ENCODE measurements at regions not wholly inside any gene's neighbourhood (a gene's known extent, or its start where the extent isn't known, plus 50 kb on each side); places are given as distances from the start of the nearest gene placed in this dataset.

DNA sequence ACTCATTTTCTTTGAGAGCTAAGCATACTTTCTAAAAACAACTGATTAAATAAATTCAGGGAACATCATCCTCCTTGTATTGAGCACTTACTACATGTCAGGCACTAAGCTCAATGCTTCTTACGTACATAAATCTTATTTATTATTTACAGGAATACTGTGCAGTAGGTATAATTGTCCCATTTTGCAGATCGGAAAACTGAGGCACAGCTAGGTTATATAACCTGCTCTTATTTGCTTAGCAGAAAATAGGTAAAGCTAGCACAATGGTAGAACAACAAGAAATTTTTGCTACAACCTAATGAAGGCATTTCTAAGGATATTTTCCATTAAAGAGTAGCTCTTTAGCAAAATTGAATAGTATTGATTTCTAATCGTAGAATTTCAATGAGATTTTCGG is 168.7 kb upstream of the KCNJ16 start:
- intact Hi-C loops (cut with DNase I), result no loop called here
- 92 to 96% methylated on average over 4 of the region's 4 CpGs for WGBS, 2 donors
- no peak for ATAC-seq (ENCODE audit: low FRiP score)
- peaks cover 3 to 9% of the 10 kb centered on the region in 2 donors for H3K4me1 ChIP-seq (ENCODE audit: control insufficient read depth in 1 of 2, insufficient read depth in 2 of 2, low read length in 2 of 2)
- H3K27me3 ChIP-seq (ENCODE audit: control insufficient read depth in 1 of 2, insufficient read depth in 2 of 2, low read length in 1 of 2), result no peaks in the 10 kb centered on the region
- H3K36me3 ChIP-seq (ENCODE audit: control insufficient read depth in 1 of 2, insufficient read depth in 2 of 2, low read length in 1 of 2), result no peaks in the 10 kb centered on the region
- no peaks in the 10 kb centered on the region for H3K9me3 ChIP-seq (ENCODE audit: control insufficient read depth, low read length)
- H3K27ac ChIP-seq (ENCODE audit: low read depth in 1 of 2, low read length in 2 of 2), result no peak overlapping the region
- no peak overlapping the region for H3K4me3 ChIP-seq (ENCODE audit: low read length in 2 of 2)
- DNase-seq, result no peak

- Histone ChIP-seq H3K4me3 (ENCODE audit: low read length in 2 of 2) (no peak overlapping the region), H3K36me3 (ENCODE audit: control insufficient read depth in 1 of 2, insufficient read depth in 2 of 2, low read length in 1 of 2) (no peaks in the 10 kb centered on the region), H3K4me1 (ENCODE audit: control insufficient read depth in 1 of 2, insufficient read depth in 2 of 2, low read length in 2 of 2) (peaks cover 3 to 9% of the 10 kb centered on the region in 2 donors), H3K27ac (ENCODE audit: low read depth in 1 of 2, low read length in 2 of 2) (no peak overlapping the region), H3K9me3 (ENCODE audit: control insufficient read depth, low read length) (no peaks in the 10 kb centered on the region), H3K27me3 (ENCODE audit: control insufficient read depth in 1 of 2, insufficient read depth in 2 of 2, low read length in 1 of 2) (no peaks in the 10 kb centered on the region)
- peak; percentile 64 for ATAC-seq (ENCODE audit: low FRiP score)
- intact Hi-C loops (cut with DNase I), result no loop called here
- DNase-seq, result peak in 1 of 2 donors; percentile 67
- WGBS, 2 donors, result 22 to 26% methylated on average over 11 of the region's 11 CpGs
Measured at GRCh38 chr17:69907132-69907847, 167.7 kb upstream of the KCNJ16 start.

DNA sequence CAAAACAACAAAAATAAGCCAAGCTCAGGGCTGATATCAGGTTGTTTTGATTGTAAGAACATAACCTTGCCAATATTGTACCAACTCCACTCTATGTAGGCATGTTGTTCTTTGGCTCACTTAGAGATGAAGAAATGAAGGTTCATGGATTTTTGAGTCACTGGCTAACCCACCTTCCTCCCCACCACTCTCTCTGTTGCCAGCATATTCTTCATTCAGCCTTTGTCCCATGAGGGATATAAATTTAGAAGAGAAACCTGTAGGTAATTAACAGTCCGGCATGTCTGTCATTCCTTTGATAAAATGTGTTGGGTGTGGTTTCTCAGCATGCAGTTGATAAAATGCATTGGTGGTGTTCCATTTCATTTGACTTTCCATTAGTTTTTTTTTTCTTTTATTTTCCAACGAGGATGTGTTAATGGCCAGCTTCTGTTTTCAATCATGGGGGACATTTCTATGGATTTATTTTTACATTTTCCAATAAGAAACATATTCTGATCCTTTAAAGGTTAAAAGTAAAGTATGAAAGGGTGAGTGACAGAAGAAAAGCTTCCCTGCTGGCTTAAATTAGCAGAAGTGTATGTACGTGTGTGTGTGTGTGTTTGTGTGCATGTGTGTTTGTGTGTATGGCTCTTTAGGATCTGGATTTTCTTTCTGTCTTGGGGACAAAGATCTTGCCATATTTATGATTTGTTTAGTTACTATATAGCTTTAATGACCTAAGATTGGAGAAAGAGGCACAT is 166.2 kb upstream of the KCNJ16 start:
- DNase-seq, result no peak
- peaks cover 3 to 9% of the 10 kb centered on the region in 2 donors for H3K4me1 ChIP-seq (ENCODE audit: control insufficient read depth in 1 of 2, insufficient read depth in 2 of 2, low read length in 2 of 2)
- H3K27me3 ChIP-seq (ENCODE audit: control insufficient read depth in 1 of 2, insufficient read depth in 2 of 2, low read length in 1 of 2), result no peaks in the 10 kb centered on the region
- no peak overlapping the region for H3K4me3 ChIP-seq (ENCODE audit: low read length in 2 of 2)
- no peak overlapping the region for H3K27ac ChIP-seq (ENCODE audit: low read depth in 1 of 2, low read length in 2 of 2)
- H3K9me3 ChIP-seq (ENCODE audit: control insufficient read depth, low read length), result no peaks in the 10 kb centered on the region
- intact Hi-C loops (cut with DNase I), result no loop called here
- H3K36me3 ChIP-seq (ENCODE audit: control insufficient read depth in 1 of 2, insufficient read depth in 2 of 2, low read length in 1 of 2), result no peaks in the 10 kb centered on the region
- 13 to 14% methylated on average over 3 of the region's 3 CpGs for WGBS, 2 donors
- ATAC-seq (ENCODE audit: low FRiP score), result no peak

GRCh38 chr17:69909389-69909788 is 165.6 kb upstream of the KCNJ16 start:
- ATAC-seq (ENCODE audit: low FRiP score) (no peak), DNase-seq (no peak)
- intact Hi-C loops (cut with DNase I), result no loop called here
- no peaks in the 10 kb centered on the region for H3K9me3 ChIP-seq (ENCODE audit: control insufficient read depth, low read length)
- H3K4me3 ChIP-seq (ENCODE audit: low read length in 2 of 2), result no peak overlapping the region
- peaks cover 3 to 9% of the 10 kb centered on the region in 2 donors for H3K4me1 ChIP-seq (ENCODE audit: control insufficient read depth in 1 of 2, insufficient read depth in 2 of 2, low read length in 2 of 2)
- peak overlapping the region in 1 of 2 donors; percentile 2 for H3K27ac ChIP-seq (ENCODE audit: low read depth in 1 of 2, low read length in 2 of 2)
- no peaks in the 10 kb centered on the region for H3K36me3 ChIP-seq (ENCODE audit: control insufficient read depth in 1 of 2, insufficient read depth in 2 of 2, low read length in 1 of 2)
- H3K27me3 ChIP-seq (ENCODE audit: control insufficient read depth in 1 of 2, insufficient read depth in 2 of 2, low read length in 1 of 2), result no peaks in the 10 kb centered on the region

GRCh38 chr17:69912805-69913204 is 162.2 kb upstream of the KCNJ16 start:
- Histone ChIP-seq H3K27me3 (ENCODE audit: control insufficient read depth in 1 of 2, insufficient read depth in 2 of 2, low read length in 1 of 2) (no peaks in the 10 kb centered on the region), H3K27ac (ENCODE audit: low read depth in 1 of 2, low read length in 2 of 2) (peak overlapping the region in 1 of 2 donors; percentile 63), H3K4me1 (ENCODE audit: control insufficient read depth in 1 of 2, insufficient read depth in 2 of 2, low read length in 2 of 2) (peaks cover 3% of the 10 kb centered on the region in 2 donors), H3K4me3 (ENCODE audit: low read length in 2 of 2) (peak overlapping the region in 1 of 2 donors; percentile 26), H3K36me3 (ENCODE audit: control insufficient read depth in 1 of 2, insufficient read depth in 2 of 2, low read length in 1 of 2) (no peaks in the 10 kb centered on the region), H3K9me3 (ENCODE audit: control insufficient read depth, low read length) (no peaks in the 10 kb centered on the region)
- DNase-seq (no peak), ATAC-seq (ENCODE audit: low FRiP score) (no peak)
- intact Hi-C loops (cut with DNase I), result no loop called here
- WGBS, 2 donors, result 10 to 15% methylated on average over 3 of the region's 3 CpGs

GRCh38 chr17:69913216-69913615 is 161.8 kb upstream of the KCNJ16 start:
- H3K4me1 ChIP-seq (ENCODE audit: control insufficient read depth in 1 of 2, insufficient read depth in 2 of 2, low read length in 2 of 2), result peaks cover 0 to 3% of the 10 kb centered on the region in 2 donors
- 7 to 10% methylated on average over 2 of the region's 2 CpGs for WGBS, 2 donors
- H3K9me3 ChIP-seq (ENCODE audit: control insufficient read depth, low read length), result no peaks in the 10 kb centered on the region
- peak overlapping the region; percentile 26 to 54 for H3K4me3 ChIP-seq (ENCODE audit: low read length in 2 of 2)
- DNase-seq (no peak), ATAC-seq (ENCODE audit: low FRiP score) (peak; percentile 11)
- peak overlapping the region in 1 of 2 donors; percentile 63 for H3K27ac ChIP-seq (ENCODE audit: low read depth in 1 of 2, low read length in 2 of 2)
- H3K36me3 ChIP-seq (ENCODE audit: control insufficient read depth in 1 of 2, insufficient read depth in 2 of 2, low read length in 1 of 2), result no peaks in the 10 kb centered on the region
- intact Hi-C loops (cut with DNase I), result no loop called here
- no peaks in the 10 kb centered on the region for H3K27me3 ChIP-seq (ENCODE audit: control insufficient read depth in 1 of 2, insufficient read depth in 2 of 2, low read length in 1 of 2)

GRCh38 chr17:69913616-69914015 is 161.4 kb upstream of the KCNJ16 start:
- ATAC-seq (ENCODE audit: low FRiP score) (peak; percentile 29), DNase-seq (no peak)
- intact Hi-C loops (cut with DNase I), result no loop called here
- Histone ChIP-seq H3K9me3 (ENCODE audit: control insufficient read depth, low read length) (no peaks in the 10 kb centered on the region), H3K4me3 (ENCODE audit: low read length in 2 of 2) (peak overlapping the region in 1 of 2 donors; percentile 54), H3K27me3 (ENCODE audit: control insufficient read depth in 1 of 2, insufficient read depth in 2 of 2, low read length in 1 of 2) (no peaks in the 10 kb centered on the region), H3K4me1 (ENCODE audit: control insufficient read depth in 1 of 2, insufficient read depth in 2 of 2, low read length in 2 of 2) (peaks cover 0 to 2% of the 10 kb centered on the region in 2 donors), H3K27ac (ENCODE audit: low read depth in 1 of 2, low read length in 2 of 2) (no peak overlapping the region), H3K36me3 (ENCODE audit: control insufficient read depth in 1 of 2, insufficient read depth in 2 of 2, low read length in 1 of 2) (no peaks in the 10 kb centered on the region)
- WGBS, 2 donors, result 26 to 49% methylated on average over 2 of the region's 2 CpGs

DNA sequence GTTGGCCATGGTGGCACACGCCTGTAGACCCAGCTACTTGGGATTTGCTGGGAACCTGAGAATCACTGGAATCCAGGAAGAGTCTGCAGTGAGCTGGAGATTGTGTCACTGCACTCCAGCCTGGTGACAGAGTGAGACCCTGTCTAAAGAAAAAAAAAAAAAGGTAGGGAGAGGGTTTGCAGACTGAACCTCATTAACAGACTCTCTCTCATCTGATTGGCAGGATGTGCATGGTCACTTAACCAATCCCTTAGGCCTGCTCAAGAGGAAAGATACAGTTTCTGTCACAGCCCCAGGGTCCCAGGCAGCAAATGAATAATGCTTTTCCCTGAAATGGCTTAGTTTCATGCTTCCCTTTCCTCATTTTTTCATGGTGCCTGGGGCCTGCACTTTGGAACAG is 160.5 kb upstream of the KCNJ16 start:
- WGBS, 2 donors, result 95 to 96% methylated on average over 1 of the region's 1 CpG
- ATAC-seq (ENCODE audit: low FRiP score), result no peak
- H3K27ac ChIP-seq (ENCODE audit: low read depth in 1 of 2, low read length in 2 of 2), result no peak overlapping the region
- H3K4me3 ChIP-seq (ENCODE audit: low read length in 2 of 2), result no peak overlapping the region
- no peaks in the 10 kb centered on the region for H3K4me1 ChIP-seq (ENCODE audit: control insufficient read depth in 1 of 2, insufficient read depth in 2 of 2, low read length in 2 of 2)
- H3K36me3 ChIP-seq (ENCODE audit: control insufficient read depth in 1 of 2, insufficient read depth in 2 of 2, low read length in 1 of 2), result no peaks in the 10 kb centered on the region
- no peaks in the 10 kb centered on the region for H3K27me3 ChIP-seq (ENCODE audit: control insufficient read depth in 1 of 2, insufficient read depth in 2 of 2, low read length in 1 of 2)
- no peak for DNase-seq
- no peaks in the 10 kb centered on the region for H3K9me3 ChIP-seq (ENCODE audit: control insufficient read depth, low read length)
- intact Hi-C loops (cut with DNase I), result no loop called here

GRCh38 chr17:69916761-69917160 is 158.3 kb upstream of the KCNJ16 start:
- Histone ChIP-seq H3K27me3 (ENCODE audit: control insufficient read depth in 1 of 2, insufficient read depth in 2 of 2, low read length in 1 of 2) (no peaks in the 10 kb centered on the region), H3K4me1 (ENCODE audit: control insufficient read depth in 1 of 2, insufficient read depth in 2 of 2, low read length in 2 of 2) (no peaks in the 10 kb centered on the region), H3K27ac (ENCODE audit: low read depth in 1 of 2, low read length in 2 of 2) (no peak overlapping the region), H3K9me3 (ENCODE audit: control insufficient read depth, low read length) (no peaks in the 10 kb centered on the region), H3K4me3 (ENCODE audit: low read length in 2 of 2) (no peak overlapping the region), H3K36me3 (ENCODE audit: control insufficient read depth in 1 of 2, insufficient read depth in 2 of 2, low read length in 1 of 2) (no peaks in the 10 kb centered on the region)
- DNase-seq (no peak), ATAC-seq (ENCODE audit: low FRiP score) (no peak)
- 88 to 92% methylated on average over 2 of the region's 2 CpGs for WGBS, 2 donors
- intact Hi-C loops (cut with DNase I), result no loop called here

Measured in aorta (tissue), 5 donors.